ENCODE measurements at regions not wholly inside any gene's neighbourhood (a gene's known extent, or its start where the extent isn't known, plus 50 kb on each side); places are given as distances from the start of the nearest gene placed in this dataset.

- no peak for TF ChIP-seq EP300 (conservative IDR thresholded peaks at IDR 0.05; ENCODE audit: poor library complexity, severe bottlenecking)
- TF ChIP-seq CTCF (IDR thresholded peaks at IDR 0.05; ENCODE audit: poor library complexity, severe bottlenecking) = no peak
These were observed 527.0 kb upstream of the ATP2B1 start for GRCh38 chr12:90235642-90236041.

Data from neural cell (in vitro differentiated cells).